HL-60/S4 treated with phorbol 12-myristate 13-acetate at 8.2 ng/mL for 4 days and 3 days (cell line): ENCODE measurements at regions not wholly inside any gene's neighbourhood (a gene's known extent, or its start where the extent isn't known, plus 50 kb on each side); places are given as distances from the start of the nearest gene placed in this dataset.

Source experiments
- in situ Hi-C: fragments of 300-500 bp; cut with MboI; formaldehyde crosslinking; loops from 2 replicates; pipeline ENCODE4 v1.15.0; 2022; ENCODE audit warnings: low sequenced_read_pairs

DNA sequence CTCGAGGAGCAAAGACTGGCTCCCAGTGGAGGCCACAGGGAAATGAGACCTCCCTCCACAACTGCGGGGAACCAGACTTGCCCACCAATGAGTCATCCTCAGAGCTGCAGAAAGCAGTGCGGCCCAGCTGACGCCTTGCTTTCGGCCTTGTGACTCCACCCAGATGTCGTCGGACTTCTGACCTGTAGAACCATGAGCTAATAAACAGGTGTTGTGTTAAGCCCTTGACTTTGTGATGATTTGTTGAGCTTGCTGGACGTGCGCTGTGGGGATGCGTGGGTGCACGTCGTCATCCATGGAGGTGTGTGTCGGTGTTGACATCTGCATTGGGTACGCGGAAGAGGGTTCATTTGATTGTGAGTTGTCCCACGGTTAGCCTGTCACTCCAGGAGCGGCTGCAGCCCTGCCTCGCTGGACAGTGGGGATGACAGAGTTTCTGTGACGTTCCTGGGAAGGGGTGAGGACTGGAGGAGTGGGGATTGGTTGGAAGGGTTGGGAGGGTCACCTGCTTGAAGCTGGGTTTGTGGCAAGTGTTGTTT, 154.1 kb downstream of the SH3BP4 start:
- in situ Hi-C loops = loop anchor here (25.0 kb wide), 1 partner anchor 544 kb away; no protein-coding TSS in a partner anchor

DNA sequence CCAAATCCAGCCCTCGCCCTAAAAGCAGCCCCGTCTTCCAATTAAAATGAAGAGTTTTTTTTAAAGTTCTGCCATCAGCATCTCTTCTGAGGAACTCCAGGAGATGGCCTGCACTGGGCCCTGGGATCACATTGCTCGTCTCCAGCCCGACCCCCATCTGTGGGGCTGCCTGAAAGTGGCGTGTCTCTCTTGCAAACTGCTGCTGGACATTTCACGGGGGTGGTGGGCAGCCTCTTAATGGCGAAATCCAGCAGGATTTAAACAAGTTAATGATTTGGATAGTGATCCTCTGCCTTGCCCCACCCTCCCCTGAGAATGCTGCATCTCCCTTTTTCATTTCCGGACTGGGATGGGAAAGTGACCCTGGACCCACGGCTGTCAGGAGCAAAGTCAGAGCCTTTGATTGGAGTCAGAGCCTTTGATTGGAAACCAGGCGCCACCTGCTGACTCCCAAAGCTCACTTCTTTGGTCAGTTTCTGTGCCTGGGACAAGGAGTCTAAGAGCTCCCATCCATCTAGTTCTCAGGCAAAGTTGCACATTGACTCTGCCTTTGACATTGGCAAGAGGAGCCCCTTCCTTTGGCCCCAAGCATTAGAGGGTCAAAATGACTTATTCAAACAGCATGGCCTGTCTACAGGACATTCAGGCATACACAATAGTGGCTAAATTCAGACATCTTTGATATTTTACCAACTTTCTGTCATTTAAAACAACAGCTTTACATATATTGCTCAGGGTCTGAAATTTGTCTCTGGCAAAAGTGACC, 155.2 kb downstream of the SH3BP4 start:
- in situ Hi-C loops = loop anchor here (25.0 kb wide), 1 partner anchor 545 kb away; no protein-coding TSS in a partner anchor

DNA sequence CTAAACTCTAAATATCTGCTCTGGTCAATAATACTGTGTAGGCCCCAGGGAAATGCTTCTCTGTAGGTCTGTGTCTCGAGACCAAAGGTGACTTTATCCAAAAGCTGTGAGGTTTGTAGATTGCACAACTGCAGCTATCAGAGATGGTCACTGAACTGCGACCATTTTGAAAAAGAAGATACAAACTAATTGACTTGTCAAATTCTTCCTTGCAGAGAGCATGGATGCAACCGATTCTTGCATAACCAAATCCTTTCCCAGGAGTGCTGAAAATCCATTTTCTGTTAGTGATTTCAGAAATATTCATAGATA, 155.8 kb downstream of the SH3BP4 start:
- in situ Hi-C loops = loop anchor here (25.0 kb wide), 1 partner anchor 545 kb away; no protein-coding TSS in a partner anchor

DNA sequence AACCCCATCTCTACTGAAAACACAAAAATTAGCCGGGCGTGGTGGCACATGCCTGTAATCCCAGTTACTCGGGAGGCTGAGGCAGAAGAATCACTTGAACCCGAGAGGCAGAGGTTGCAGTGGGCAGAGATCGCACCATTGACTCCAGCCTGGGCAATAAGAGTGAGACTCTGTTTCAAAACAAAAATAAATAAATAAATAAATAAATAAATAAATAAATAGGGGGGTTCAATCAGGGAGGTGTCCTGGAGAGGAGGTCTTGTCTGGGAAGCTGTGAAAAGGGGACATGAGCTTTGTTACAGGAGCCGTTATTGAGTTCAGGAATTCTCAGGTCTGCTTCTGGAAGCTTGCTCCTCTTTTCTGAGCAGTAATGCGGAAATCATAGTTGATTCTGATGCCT, 157.7 kb downstream of the SH3BP4 start:
- in situ Hi-C loops = loop anchor here (25.0 kb wide), 1 partner anchor 547 kb away; no protein-coding TSS in a partner anchor

DNA sequence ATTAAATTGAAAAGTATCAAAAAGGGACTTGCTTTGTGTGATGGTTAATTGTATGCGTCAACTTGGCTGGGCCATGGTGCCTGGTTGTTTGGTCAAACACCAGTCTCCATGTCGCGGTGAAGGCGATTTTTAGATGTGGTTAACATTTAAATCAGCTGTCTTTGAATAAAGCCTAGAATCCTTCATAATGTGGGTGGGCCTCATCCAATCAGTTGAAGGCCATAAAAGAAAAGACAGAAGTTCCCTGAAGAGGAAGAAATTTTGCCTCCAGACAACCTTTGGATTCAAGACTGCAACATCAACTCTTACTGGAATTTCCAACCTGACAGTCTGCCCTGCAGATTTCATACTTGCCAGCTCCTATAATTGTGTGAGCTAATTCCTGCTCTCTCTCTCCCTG, 160.5 kb downstream of the SH3BP4 start:
- in situ Hi-C loops = loop anchor here (25.0 kb wide), 1 partner anchor 550 kb away; no protein-coding TSS in a partner anchor

DNA sequence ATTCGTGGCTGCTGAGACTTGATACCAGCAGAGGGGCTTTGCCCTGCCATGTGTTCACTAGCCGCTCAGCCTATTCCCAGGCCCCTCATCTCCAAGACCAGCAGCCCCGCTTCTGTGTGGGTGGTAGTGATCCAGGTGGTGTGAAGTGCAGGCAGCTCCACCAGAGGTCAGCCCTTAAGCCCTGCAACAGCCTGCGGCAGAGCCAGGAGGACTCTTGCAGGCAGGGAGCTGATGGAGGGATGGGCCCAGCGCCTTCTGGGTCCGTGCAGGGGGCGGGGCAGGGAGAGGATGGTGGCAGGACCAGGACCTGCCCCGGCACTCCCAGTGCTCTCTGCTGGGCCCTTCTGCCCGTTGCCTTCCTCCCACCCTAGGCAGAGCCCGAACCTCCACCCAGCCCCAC, 162.0 kb downstream of the SH3BP4 start:
- in situ Hi-C loops = loop anchor here (25.0 kb wide), 1 partner anchor 552 kb away; no protein-coding TSS in a partner anchor

DNA sequence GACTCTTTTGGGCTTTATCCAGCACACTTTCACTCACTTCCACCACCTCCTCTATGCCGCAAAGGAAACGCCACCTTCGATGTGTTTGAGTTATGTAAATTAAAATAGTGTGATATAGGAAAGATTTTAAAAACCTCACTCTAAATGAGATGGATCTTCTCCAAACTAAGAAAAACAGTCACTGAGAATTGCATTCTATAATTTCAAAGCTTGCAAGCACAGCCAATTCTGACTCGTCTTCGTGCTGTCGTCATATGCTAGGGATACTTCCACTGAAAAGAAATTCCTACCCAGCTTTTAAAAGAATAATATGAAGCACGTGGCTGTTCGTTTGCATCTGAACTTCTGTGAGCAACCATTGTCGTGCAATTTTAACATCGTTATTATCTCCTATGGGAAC, 162.5 kb downstream of the SH3BP4 start:
- in situ Hi-C loops = loop anchor here (25.0 kb wide), 1 partner anchor 552 kb away; no protein-coding TSS in a partner anchor

DNA sequence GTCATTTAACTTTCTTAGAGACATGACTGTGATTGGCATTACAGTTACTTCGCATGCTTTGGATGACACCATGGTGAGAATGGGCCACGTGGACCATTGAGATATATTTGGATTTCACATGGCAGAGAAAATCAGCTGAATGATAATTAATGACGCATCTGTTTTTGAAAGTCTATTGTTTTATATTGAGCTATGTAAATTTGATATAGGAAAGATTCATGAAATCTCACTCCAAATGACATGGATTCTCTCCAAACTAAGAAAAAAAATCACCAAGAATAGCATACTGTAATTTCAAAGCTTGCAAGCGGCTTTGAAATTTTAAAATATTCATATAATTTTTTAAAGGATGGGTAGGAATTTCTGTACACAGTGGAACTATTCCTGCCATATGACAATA, 163.7 kb downstream of the SH3BP4 start:
- in situ Hi-C loops = loop anchor here (25.0 kb wide), 1 partner anchor 553 kb away; no protein-coding TSS in a partner anchor

DNA sequence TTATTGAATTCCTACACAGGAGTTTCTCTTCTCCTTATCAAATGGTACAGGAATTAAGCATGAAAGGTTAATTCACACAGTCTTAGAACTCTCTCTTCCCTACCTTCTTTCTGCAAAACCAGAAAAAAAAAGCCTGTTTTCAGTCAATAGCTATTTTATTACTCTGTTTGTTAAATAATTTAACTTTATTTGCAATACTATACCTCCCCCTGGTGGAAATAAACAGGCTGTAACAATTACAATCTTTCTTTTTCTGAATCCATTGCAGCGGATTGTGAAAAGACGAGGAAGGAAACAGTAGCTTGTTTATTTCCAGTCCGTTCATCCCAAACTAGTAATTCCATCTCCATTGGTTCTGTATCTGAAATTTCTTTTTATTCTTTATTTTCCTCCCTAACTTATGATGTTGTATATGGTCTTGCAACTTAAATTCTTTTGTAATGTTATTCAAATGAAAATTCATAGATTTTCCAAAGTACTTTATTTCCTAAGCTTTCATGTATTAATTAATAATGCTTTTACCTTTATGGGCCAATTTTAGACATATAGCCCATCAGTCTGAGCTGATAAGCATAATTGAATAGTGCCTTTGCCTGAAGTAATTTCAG, 165.2 kb downstream of the SH3BP4 start:
- in situ Hi-C loops = loop anchor here (25.0 kb wide), 1 partner anchor 555 kb away; no protein-coding TSS in a partner anchor

DNA sequence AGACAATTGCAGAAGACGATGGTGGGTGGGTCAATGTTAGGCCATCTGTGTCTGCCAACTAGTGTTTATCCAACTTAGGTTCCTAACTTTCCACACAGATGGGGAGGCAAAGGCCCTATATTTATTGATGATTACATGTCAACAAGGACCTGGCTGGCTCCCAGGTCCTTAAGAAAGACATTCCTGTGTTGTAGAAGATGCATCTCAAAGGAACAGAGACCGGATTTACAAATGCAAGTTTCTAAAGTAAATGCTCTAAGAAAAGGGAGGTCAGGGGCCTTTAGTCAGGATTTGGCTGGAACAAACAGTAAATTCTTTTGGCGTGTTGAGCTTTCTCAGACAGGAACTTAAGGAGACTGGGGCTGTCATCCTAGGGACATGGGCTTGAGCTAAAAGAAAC, 175.0 kb downstream of the SH3BP4 start:
- in situ Hi-C loops = no loop called here

DNA sequence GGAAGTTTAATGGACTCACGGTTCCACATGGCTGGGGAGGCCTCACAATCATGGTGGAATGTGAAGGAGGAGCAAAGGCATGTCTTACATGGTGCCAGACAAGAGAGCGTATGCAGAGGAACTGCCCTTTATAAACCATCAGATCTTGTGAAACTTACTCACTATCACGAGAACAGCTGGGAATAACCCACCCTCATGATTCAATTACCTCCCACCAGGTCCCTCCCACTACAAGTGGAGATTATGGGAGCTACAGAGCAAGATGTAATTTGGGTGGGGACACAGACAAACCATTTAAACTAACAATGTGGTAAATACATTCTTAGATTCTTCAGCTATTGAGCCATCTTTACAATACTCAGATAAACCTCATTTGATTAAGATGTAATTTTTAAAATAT, 176.1 kb downstream of the SH3BP4 start:
- in situ Hi-C loops = no loop called here

DNA sequence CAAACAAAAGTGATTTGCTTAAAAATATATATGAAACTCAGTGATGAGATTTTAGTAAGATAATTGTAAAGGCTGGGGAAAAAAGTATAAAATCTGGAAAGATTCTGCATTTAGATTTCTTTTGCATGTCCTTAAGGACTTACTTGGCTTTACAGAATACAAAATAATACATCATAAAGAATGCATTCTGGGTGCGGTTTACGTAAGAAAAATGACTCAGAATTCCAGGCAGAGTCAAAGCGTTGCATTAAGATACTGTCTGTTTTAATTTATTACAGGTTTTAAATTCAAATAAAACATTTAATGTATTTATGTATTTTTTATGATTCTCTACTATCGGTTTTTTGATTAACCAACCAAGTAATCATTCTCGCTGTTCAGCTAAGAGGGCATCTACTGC, 178.0 kb downstream of the SH3BP4 start:
- in situ Hi-C loops = no loop called here

DNA sequence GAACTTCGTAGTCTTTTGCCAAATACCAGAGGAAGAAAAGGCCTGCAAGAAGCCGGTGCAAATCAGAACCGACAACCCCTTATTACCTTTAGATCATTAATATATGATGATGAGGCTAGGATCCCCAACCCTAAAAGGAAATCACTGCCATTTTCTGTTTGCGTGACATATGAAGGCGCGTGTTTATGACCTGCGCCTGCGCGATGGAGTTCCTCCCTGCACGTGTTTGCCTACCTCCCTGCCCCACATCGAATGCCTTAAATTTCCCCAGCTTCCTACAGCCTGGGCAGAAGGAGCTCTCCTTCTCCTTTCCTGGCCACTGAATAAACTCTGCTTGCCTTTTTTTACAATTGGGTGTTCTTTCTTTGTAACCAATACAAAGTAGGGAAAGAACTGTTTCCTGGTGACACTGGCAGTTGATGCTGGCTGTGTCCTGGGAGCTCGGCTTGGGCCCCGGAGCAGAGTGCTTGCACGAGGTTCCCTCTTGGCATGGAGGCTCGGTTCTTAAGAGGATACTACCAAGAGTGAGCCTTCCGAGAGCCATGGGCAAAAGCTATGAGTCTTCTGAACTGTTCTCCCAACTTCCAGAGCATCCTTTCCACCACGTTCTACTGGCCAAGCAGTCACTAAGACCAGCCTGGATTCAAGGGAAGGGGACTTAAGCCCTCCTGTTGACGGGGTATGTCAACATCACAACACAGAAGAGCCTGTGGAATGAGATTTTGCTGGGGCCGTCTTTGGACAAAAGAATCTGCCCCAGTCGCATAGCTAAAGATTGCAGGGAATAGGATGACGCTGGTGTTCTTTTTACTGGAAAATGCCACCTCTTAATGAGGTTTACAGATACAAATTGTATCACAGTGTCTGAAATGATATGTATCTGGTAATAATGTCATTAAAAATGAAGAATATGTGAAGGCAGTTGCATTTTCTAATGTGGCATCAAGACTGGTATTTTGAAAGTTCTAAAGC, 179.8 kb downstream of the SH3BP4 start:
- in situ Hi-C loops = no loop called here

DNA sequence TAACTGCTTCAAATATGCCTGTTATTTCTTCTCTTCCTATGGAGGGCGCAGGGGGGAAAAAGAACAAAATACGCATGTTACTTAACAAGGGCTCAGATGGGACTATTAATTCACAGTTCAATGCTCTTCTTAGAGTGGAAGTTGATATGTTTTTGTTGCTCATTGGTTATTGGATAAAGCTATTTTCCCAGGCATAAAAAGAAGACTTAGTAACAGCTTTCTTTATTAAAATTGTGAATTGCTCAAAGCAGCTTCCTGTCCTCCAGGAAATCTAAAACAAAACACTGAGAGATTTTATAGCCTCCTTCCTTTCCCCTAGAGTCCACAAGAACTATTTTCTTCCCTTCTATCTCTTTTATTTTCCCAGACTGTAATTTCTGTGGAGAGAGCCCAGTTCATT, 180.8 kb downstream of the SH3BP4 start:
- in situ Hi-C loops = no loop called here

DNA sequence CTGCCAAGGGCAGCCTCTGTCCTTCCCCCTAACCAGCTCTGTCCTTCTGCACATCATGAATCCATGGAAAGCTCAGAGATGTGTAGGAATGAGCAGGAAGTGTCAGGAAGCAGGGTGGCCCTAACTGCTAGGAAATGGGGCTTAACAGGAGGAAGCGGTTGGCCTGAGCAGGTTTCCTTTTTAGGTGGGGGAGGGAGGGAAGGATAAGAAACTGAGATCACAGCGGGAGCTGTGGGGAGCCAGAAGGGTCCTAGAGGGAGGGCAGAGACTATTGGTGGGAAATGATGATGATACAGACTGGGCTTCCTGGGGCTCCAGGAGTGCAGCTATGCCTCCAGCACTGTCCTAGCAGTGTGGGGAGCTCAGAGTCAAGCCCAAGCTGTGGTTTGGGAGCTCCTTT, 182.0 kb downstream of the SH3BP4 start:
- in situ Hi-C loops = no loop called here

DNA sequence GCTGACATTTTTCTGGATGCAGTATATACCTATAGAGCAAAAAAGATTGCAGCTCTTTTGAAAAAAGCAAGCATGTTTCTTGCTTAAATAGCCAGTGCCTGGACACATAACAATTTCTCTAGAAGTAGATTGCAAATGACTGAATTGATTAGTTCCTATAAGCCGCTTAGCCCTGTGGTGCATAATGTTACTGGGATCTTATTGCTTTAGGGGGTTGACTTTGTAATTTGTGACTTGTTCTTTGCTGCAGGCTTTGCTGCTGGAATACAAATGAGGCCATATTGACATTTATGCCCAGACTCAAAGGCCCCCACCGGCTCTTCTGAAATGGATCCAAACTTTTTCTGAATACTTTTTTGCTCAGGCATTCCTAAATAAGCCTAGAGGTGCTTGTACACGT, 182.6 kb downstream of the SH3BP4 start:
- in situ Hi-C loops = no loop called here

DNA sequence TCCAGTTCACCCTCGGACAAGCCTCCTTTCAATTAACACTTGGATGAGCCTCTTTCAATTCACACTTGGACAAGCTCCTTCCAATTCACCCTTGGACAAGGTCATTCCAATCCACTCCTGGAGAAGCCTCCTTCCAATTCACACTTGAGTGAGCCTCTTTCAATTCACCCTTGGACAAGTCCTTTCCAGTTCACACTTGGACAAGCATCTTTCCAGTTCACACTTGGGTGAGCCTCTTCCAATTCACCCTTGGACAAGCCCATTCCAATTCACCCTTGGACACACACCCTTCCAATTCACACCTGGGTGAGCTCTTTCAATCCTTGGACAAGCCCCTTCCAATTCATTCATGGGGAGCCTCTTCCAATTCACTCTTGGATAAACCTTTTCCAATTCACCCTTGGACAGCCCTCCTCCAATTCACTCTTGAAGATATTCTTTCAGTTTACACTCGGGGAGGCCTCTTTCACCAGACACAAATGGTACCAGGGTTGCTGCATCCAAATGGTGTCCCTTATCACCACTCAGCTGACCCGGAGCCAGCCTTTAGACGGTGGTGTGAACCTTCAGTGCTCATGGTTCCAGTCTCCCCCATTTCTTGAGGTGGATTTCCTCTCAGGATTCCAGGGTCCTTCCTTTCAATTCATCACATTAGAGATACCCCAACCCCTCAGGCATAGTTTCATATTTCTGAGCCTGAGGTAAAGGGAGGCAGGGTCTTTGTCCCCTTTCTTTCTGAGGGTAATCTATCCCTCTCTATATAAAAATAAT, 183.6 kb downstream of the SH3BP4 start:
- in situ Hi-C loops = no loop called here

DNA sequence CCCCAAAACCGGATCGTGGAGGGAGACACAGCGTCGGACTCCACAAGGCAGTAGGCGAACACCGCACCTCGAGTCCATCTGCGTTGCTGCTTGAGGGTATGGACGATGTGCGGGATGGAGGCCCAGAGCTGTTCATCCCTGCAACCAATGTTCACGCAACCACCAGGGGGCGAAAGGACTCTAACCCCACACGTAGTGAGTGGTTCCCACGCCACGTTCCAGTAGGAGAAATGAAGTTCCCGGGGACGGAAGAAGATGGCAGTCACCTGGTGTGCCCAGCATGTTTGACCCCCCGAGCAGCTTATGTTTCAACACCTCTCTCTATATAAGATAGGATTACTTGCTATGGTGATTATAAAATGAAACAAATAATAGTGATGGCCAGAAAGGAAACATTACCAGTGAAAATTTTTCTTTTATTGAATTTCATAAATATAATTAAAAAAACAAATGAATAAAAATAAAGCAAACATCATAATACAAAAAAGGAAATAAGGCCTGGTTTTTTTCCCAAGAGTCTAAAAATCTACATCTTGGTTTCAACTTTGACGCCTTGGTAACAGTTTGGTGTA, 184.3 kb downstream of the SH3BP4 start:
- in situ Hi-C loops = no loop called here

DNA sequence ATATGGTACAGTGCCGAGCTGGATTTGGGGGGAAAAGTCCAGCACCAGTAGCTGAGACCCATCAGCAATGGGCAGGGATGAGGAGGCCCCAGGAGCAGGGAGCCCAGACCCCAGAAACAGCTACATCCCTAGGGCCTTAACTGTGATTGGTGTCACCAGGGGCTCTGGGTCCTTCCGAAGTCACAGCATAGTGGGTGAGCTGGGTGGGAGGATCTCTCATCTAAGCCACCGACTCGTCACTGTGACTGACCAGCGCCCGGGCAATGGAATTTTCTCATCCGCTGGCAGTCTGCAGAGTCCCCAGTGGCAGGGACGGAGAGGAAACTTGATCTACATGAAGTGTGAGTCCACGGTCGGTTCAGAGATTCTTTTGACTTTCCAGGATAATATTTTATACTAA, 186.5 kb downstream of the SH3BP4 start:
- in situ Hi-C loops = no loop called here
